HG02938 (cell line): ENCODE measurements at regions not wholly inside any gene's neighbourhood (a gene's known extent, or its start where the extent isn't known, plus 50 kb on each side); places are given as distances from the start of the nearest gene placed in this dataset.

Experiments
- ATAC-seq: cut with Tn5 transposase; IDR thresholded peaks from one replicate; pipeline ENCODE4 v1.9.1; 2021; ENCODE audit warnings: mild to moderate bottlenecking, moderate library complexity; ENCODE audit not compliant: unreplicated experiment

DNA sequence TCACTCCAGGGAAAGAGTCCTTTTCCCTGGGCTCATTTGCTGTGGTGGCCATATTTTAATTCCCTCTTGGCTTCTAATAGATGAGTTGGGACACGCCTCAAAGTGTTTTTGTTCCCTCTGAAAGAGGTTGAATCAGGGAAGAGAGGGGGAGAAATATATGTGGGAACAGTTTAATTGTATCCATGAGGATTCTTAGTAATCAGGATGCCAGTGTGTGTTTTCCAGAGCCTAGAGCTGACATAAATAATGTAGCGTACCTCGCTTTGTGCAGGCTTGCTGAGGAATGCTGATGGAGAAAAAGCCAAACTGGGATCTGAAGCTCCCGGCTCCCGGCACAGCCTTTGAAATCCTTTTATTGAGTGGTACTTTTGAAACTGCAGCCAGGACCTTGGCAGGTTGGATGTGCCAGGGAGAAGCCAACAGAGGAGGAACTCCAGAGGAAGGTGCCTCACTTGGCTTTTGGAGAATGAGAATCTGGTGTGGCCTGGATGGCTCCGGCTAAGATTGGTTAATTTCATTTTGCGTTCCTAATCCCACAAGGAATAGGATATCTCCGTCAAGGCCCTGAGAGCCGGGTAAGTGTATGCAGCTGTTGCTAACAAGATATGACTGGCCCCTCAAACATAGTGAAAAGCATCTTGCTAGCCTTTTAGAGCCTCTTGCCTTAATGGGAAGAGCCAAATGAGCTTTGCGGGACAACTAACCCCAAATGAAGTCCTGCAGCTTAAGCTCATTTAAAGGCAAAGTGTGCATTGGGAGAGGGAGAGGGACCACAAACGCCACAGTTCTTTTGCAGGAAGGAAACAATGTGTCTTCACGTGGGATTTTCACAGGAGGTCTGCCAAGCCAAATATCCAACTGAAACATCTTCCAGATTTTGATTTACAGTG lies 471.1 kb upstream of the WWC1 start:
- ATAC-seq = no peak

DNA sequence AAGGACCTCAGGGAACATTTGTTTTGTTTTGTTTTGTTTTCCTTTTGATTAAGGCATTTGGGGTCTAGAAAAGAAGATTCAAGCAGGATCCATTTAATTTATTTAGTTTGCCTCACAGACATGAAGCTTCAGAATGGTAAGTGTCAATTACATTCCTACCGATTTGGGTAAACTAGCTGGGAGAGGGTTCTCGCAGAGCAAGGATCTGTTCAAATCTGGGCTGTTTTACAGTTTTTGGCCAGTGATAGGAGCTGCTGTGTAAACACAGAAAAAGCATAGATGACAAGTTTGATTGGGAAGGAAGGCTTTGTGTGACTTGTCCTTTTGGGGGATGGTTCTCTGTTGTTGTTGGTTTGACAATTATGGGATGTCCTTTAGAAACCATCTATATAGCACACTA lies 470.3 kb upstream of the WWC1 start:
- ATAC-seq = no peak

DNA sequence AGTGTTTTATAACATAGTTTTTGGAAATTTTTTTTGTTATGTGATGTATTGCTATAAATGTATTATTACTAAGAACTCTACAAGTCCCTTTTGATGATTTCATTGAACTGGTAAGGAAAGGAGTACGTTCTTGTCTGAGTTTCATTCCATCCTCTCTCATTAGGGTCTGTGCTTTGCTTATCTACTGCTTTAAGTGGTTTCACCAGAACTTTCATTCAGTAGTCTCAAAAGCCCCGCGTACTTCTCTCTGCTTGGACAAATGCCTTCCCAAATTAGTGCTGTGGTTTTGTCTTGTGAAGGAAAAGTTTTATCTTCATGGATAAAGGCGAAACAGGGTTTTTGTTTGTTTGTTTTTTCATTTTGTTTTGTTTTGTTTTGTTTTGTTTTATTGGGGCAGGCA lies 469.8 kb upstream of the WWC1 start:
- ATAC-seq = no peak

DNA sequence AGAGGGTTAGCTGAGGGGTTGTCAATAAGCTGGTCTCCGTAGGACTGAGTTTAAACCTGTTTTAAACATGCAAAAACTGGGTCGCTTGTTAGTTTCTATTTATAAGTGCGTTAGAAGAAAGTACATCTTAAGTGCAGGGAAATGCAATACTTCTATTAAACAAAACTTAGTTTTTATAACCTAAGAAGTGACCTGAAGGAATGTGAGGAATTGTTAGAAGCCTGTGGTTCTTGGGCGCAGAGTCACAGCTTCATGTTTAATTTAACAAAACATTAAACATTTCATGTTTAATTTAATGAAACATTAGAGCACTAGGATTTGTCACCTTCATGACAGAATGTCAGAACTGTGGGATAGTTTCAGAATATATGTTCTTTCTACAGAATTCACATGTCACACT lies 469.2 kb upstream of the WWC1 start:
- no peak for ATAC-seq

DNA sequence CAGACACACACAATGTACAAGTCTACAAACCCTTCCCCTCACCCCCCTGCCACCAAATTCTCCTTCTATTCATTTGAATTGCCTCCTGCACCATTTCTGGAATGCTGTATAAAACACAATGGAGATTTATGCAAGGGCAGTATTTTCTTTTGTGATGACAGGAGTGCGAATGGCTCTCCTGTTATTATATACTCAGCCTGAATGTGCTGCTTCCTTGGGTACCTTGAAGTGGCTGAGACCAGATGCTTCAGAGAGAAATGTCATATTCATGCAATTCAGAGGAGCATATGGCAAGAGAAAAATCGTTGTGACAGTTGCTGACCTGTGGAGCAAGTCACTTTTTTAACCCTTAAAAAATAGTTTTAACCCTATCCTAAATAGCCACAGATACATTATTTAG lies 468.0 kb upstream of the WWC1 start:
- ATAC-seq = no peak

DNA sequence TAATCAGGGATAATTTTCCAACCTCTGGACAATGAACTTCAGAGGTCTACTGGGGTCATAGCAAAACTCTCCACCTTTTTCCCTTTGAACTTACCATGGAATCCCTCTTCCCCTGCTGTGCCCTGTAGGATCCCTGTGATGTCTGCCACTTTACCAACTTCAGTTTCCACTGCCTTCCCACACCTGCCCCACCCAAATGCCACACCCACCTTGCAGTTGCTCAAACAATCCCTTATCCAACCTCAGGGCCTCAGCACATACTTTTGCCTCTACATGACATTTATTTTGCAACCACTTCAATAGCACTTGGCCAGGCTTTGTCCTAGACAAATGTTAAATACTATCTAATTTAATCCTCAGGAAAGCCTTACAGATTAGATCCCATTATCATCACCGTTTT lies 463.7 kb upstream of the WWC1 start:
- ATAC-seq = no peak

DNA sequence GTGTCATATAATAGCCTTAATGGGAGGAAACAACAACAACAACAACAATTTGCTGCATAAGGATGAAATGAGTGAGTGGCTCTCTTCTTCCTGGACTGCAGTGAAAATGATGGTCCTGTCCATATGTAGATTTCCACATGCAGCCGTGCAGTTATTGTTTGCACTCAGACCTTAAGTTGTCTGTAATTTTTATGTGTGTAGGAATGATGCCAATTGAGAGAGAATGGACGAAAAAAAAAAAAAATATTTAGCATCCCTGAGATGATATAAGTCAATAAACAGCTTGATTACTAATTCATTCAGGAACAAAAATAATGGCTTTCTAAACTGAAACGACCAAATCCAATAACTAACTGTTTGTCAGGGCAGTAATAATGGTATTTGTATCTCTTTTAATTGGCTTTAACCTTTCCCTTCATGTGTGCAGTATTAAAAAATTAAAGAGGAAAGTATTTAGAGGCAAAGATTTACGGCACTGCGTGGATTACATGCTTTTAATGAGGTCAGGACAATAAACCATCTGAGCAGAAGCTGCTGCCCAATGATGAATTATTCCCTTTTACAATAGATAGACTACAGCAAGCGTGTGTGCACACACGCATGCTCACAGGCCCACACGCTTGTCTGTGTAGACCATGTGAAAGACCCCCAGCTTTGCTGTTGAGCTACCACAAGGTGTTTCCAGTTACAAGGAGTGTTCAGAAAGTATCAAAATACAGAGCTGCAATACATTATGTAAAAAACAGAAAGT lies 459.5 kb upstream of the WWC1 start:
- ATAC-seq = no peak

DNA sequence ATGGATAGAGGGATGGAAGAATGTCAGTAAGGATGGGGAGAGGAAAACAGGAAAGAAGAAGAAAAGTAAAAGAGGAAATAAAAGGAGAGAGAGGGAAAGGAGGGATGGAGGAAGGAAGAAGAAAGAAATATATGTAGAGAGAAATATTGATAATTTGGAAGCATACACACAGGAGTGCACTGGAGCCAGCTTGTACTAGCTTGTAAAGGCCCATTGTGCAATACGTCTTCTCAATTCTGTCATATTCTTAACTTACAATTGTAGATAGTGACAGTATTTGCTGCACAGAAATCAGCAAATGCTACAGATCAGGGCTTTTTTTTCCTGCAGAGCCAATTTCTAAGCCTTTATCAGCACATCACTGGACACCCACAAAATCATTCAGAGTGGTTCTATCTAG lies 458.8 kb upstream of the WWC1 start:
- ATAC-seq = no peak

DNA sequence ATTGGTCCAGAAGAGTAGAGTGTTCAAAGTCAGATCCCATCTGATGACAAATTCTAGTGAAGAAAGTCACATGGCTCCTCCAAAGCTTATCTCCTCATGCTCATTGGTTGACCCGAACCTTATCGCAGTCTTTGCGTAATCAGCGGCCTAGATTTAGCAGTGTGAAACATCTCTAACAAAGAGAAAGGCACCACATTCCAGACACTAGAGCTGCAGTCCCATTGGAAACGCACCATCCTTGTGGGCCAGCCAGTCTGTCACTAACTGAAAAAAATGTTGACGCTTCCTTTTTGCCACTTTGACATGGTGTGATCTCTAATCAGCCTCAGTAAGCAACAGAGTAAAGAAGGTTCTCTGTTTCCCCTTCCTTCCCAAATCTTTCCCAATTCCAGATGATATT lies 458.0 kb upstream of the WWC1 start:
- ATAC-seq = no peak

DNA sequence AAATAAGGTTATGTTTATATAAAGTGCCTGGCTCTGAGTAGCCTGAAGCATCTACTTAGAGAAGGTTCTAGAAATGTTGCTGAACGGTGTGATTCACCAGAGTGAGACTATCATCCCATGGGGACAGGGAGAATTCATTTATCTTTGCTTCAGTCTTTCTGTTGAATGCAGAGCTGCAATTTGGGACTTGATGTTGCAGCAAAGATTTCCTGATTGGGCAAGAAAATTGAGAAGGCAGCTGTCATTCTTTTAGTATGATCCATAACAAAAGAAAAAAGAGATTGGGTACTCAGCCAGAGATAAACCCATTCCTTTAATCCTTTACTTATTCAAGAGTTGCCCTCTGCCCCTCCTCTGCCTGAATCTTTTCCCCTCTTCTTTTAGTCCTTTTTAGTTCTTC lies 456.3 kb upstream of the WWC1 start:
- ATAC-seq = no peak

DNA sequence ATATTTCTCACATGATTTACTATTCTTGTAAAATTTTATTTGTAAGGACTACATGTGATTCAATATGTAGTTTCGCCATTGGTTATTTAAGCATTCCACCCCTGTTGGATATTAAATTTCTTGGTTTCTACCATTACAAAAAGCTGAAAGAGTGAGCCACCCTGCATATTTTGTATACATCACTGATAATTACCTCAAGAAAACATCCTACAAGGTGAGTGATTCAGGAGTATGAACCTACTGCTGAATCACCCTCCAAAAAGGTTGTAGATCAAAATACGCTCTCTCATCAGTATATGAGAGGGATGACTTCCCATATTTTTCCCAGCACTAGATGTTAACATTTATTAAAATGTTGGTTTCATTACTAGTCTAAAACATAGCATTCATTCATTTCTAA lies 454.3 kb upstream of the WWC1 start:
- ATAC-seq = no peak

DNA sequence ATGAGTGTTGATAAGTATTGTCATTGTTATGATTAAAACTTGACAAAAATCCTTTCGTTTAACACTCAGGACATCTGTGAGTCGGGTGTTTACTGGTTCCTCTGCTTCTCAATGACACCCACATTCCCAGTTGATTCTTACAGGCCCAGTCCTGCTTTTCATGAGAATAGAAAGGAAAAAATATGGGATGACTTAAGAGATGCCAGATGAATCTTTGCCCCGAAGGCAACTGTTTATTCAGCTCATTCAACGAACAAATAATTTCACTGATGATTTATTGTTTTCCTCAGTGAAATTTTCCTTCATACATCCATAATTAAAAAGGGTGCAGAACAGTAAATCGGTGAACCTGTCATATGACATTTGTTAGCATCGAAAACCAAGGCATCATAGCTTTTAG lies 452.4 kb upstream of the WWC1 start:
- no peak for ATAC-seq

DNA sequence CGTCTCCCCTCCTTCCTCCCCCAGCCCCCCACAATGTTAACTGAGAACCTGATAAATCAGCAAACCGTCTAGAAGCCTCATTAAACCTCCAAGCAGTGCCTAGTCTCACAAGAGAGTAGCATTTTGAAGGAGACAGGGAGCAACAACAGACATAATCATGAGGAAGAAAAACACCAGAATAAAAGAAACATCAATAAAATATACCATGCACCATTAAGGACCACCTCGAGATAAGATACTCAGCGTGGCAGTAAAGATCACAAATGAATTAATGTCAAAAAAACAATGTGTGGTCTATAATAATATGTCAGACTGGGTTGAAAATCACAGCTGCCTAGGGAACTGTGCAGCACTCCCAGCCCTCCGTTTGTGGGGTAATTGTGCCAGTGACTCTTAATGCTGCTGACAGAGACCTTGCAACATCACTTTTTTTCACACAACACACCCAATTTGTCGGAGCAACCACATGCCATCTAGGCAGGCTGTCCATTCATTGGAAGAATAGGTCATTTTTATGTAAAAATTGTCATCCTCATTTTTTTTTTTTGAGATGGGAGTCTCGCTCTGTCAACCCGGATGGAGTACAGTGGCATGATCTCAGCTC lies 450.8 kb upstream of the WWC1 start:
- no peak for ATAC-seq

DNA sequence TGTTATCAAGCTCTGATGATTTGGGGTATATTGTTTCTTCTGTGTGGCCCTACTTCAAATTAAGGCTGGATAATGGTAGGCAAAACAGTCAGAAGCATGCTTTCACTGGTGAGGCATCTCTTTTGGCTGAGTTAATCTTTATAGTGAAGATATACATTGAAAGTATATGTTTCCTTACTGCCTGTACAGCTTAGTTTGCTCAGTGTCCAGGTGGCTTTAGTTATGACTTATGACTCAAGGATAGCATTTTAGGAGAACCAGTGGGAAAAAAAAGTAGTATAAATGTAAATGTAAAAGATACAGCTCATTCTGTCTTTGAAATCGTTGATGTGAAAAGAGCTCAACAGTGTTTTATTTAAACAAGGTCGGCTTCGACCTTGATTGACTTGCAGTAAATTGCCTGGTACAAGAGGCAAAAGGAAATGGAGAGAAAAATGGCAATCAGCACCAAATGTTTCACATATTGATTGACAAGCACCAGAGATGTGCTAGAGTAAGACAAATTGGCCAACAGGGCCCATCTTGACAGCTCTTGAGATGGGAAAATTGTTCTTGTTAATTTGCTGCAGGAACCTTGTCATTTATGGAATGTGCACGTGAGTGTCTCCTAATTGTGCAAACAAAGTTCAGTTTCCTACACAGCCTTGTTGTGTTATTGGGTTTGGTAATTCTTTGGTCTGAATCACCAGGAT lies 447.4 kb upstream of the WWC1 start:
- ATAC-seq = no peak

DNA sequence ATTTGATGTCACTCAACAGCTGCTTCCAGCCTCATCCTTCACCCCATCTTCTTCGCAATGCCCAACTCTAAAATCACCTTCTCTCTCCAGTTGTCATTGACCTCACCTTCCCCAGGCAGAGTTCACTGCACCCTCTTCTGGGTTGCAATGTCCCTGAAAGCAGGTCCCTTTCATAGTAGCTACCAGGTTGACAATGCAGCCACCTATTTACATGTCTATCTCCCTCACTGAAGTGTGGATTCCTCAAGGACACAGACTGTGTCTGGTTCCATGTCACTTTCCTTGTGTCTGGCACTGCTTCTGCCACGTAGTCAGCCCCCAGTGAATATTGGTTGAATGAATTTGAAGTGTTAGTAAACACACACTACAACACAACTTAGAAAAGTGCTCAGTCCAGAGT lies 445.5 kb upstream of the WWC1 start:
- no peak for ATAC-seq

DNA sequence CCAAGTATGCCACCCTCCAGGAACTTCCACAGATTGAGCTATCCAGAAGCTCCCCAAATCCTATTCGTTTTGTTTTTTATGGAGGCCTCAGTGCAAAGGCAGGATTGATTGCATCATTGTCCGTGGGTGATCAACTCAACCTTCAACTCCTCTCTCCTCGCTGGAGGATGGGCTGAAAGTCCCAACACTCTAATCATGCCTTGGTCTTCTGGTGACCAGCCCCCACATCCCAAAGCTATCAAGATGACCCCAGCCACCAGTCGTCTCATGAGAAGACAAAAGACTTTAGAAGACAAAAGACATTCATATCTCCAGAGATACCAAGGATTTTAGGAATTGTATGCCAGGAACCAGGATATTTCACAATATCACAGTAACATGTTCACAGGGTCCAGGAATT lies 441.6 kb upstream of the WWC1 start:
- ATAC-seq = no peak

DNA sequence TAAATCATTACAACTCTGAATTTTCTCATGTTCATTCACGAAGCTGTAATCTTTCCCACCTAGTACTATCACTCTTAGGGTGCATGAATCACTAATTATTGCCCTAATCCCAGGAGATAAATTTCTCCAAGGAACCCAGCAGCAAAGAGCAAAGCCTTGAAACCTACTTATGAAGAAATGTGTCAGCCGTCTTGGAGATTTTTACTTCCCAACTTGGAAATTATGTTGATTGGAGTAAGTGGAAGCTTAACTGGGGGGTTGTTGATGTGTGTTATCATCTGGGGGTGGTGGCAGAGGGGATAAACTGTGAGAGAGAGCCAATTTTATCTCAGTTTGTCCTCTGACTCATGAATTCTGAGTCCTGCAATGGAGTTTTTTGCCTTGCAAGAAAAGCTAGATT lies 440.5 kb upstream of the WWC1 start:
- no peak for ATAC-seq

DNA sequence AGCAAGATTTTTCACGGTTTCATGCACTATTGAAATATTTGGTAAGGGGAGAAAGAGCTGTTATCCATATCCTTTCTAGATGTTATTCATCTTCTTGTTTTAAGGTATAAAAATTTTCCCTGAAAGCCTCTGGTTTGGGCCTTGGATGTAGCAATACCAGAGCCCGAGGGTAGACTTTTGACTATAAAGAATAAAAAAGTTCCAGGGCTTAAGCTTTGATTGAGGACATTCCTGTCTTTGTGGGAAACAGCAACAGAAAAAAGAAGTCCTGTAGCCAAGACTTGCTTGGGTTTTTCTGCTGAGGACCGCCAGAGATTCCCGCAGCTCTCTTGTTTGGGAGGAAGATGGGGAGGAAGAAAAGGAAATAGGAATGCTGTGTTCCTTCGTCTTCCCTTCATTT lies 440.0 kb upstream of the WWC1 start:
- no peak for ATAC-seq

DNA sequence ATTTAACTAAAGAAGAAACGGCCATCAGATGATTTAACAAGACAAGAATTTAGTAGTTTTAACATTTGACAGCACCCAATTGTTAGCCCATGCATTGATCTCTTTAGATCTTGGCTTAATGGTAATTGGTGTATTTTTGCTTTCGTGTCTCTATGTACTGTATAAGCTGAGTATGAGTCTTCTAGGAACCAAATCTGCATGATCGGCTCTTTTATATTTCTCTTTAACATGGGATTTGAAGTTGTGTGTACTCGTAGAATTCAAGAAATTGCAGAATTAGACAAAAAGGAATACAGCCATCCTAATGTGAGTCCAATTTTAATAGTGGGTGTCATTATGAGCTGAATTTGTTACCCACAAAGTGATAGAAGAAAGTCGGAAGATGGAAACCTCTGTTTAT lies 438.9 kb upstream of the WWC1 start:
- no peak for ATAC-seq

DNA sequence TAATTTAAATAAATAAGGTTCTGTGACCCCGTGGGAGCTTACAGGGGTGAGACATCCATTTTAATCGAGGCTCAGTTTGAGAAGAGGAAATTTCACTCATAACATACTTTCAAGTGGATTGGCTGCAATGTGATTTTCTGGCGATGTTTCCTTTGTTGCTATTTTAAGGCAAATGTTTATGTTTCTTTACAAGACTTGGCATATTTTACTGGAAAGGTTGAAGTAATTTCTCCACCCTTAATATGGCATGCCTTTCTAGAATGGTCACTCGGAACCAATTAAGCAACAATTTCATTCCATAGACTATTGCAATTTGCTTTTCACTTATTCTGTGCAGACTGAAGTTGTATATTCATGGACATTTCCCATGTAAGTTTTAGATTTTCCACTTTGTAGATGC lies 438.0 kb upstream of the WWC1 start:
- ATAC-seq = no peak

DNA sequence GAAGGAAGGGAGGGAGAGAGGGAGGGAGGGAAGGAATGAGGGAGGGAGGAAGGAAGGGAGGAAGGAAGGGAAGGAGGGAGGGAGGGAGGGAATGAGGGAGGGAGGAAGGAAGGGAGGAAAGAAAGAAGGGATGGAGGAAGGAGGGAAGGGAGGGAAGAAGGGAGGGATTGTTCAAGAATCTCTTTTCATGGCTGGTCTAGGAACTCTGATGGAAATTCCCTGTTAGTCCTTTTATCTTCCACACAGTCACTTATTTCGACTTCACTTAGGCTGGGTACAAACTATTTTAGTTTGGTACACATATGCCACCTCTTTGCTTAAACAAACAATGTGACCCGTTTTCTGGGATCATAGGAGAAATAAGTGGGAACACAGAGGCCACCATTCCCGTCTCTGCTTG lies 435.6 kb upstream of the WWC1 start:
- no peak for ATAC-seq

DNA sequence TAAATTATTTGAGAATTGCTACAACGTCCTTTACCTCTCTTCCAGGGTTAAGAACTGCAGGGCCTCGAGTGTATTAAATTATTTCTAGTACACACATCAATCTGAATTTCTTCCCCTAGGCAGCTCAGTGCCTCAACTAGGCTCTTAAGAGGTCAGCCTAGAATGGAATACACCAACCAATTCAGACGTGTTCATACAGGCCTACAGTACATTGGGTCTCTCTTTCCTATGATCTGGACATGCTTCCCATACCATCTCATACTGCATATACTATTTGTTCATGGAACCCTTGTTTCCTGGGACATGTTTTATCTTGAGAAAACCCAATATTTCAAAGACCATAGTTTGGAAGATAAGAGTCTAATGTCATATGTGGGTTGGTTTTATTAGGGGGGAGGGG lies 434.1 kb upstream of the WWC1 start:
- no peak for ATAC-seq
